ENCODE measurements at regions not wholly inside any gene's neighbourhood (a gene's known extent, or its start where the extent isn't known, plus 50 kb on each side); places are given as distances from the start of the nearest gene placed in this dataset.

GRCh38 chr6:125363039-125363823 is 61.5 kb upstream of the HDDC2 start:
- TF ChIP-seq ZBTB33 (CRISPR knock-in tag; IDR thresholded peaks at IDR 0.05) (no peak), LEF1 (IDR thresholded peaks at IDR 0.05) (no peak), CTCF (IDR thresholded peaks at IDR 0.05 in 2 of 3, conservative IDR thresholded peaks at IDR 0.05 in 1 of 3; ENCODE audit: insufficient read depth in 2 of 3, low read depth in 1 of 3, low read length in 3 of 3) (no peak), ELK1 (CRISPR knock-in tag; IDR thresholded peaks at IDR 0.05) (no peak), SREBF2 (CRISPR knock-in tag; IDR thresholded peaks at IDR 0.05) (no peak), ZHX1 (conservative IDR thresholded peaks at IDR 0.05; ENCODE audit: low read length) (no peak), SP1 (CRISPR knock-in tag; IDR thresholded peaks at IDR 0.05) (no peak), CHD4 (IDR thresholded peaks at IDR 0.05; ENCODE audit: insufficient read depth, insufficient replicate concordance, low read depth, low read length, poor library complexity, severe bottlenecking) (no peak), E4F1 (CRISPR knock-in tag; IDR thresholded peaks at IDR 0.05; ENCODE audit: borderline replicate concordance) (no peak), POLR2A (conservative IDR thresholded peaks at IDR 0.05) (no peak), ESRRA (IDR thresholded peaks at IDR 0.05; ENCODE audit: borderline replicate concordance, low read depth) (no peak), ZNF561 (CRISPR knock-in tag; conservative IDR thresholded peaks at IDR 0.05) (no peak)
